ENCODE measurements at regions not wholly inside any gene's neighbourhood (a gene's known extent, or its start where the extent isn't known, plus 50 kb on each side); places are given as distances from the start of the nearest gene placed in this dataset.

GRCh38 chr4:154015578-154015977 lies 226.7 kb upstream of the SFRP2 start:
- Histone ChIP-seq H3K4me3 (ENCODE audit: low read depth, low read length) (no peak overlapping the region), H3K27me3 (ENCODE audit: control insufficient read depth, insufficient read depth, low read length) (no peaks in the 10 kb centered on the region), H3K36me3 (ENCODE audit: control insufficient read depth, insufficient read depth, low read length) (no peaks in the 10 kb centered on the region)
- no peak for DNase-seq (ENCODE audit: low read depth)
- TF ChIP-seq CTCF (IDR thresholded peaks at IDR 0.05; ENCODE audit: insufficient read depth, low read length, poor library complexity, severe bottlenecking): no peak

- TF ChIP-seq CTCF (IDR thresholded peaks at IDR 0.05; ENCODE audit: insufficient read depth, low read length, poor library complexity, severe bottlenecking): no peak
- no peaks in the 10 kb centered on the region for H3K27me3 ChIP-seq (ENCODE audit: control insufficient read depth, insufficient read depth, low read length)
- no peak overlapping the region for H3K4me3 ChIP-seq (ENCODE audit: low read depth, low read length)
- H3K36me3 ChIP-seq (ENCODE audit: control insufficient read depth, insufficient read depth, low read length): no peaks in the 10 kb centered on the region
- DNase-seq (ENCODE audit: low read depth): no peak
These were observed 225.8 kb upstream of the SFRP2 start for GRCh38 chr4:154014407-154015321.

GRCh38 chr4:154013576-154013975 lies 224.7 kb upstream of the SFRP2 start:
- no peaks in the 10 kb centered on the region for H3K36me3 ChIP-seq (ENCODE audit: control insufficient read depth, insufficient read depth, low read length)
- H3K4me3 ChIP-seq (ENCODE audit: low read depth, low read length): no peak overlapping the region
- DNase-seq (ENCODE audit: low read depth): no peak
- no peaks in the 10 kb centered on the region for H3K27me3 ChIP-seq (ENCODE audit: control insufficient read depth, insufficient read depth, low read length)
- TF ChIP-seq CTCF (IDR thresholded peaks at IDR 0.05; ENCODE audit: insufficient read depth, low read length, poor library complexity, severe bottlenecking): no peak

GRCh38 chr4:154010371-154010770 lies 221.5 kb upstream of the SFRP2 start:
- Histone ChIP-seq H3K4me3 (ENCODE audit: low read depth, low read length) (no peak overlapping the region), H3K36me3 (ENCODE audit: control insufficient read depth, insufficient read depth, low read length) (no peaks in the 10 kb centered on the region), H3K27me3 (ENCODE audit: control insufficient read depth, insufficient read depth, low read length) (no peaks in the 10 kb centered on the region)
- no peak for DNase-seq (ENCODE audit: low read depth)
- TF ChIP-seq CTCF (IDR thresholded peaks at IDR 0.05; ENCODE audit: insufficient read depth, low read length, poor library complexity, severe bottlenecking): no peak

GRCh38 chr4:154009788-154010187 lies 220.9 kb upstream of the SFRP2 start:
- Histone ChIP-seq H3K27me3 (ENCODE audit: control insufficient read depth, insufficient read depth, low read length) (no peaks in the 10 kb centered on the region), H3K4me3 (ENCODE audit: low read depth, low read length) (no peak overlapping the region), H3K36me3 (ENCODE audit: control insufficient read depth, insufficient read depth, low read length) (no peaks in the 10 kb centered on the region)
- no peak for TF ChIP-seq CTCF (IDR thresholded peaks at IDR 0.05; ENCODE audit: insufficient read depth, low read length, poor library complexity, severe bottlenecking)
- DNase-seq (ENCODE audit: low read depth): no peak

- Histone ChIP-seq H3K4me3 (ENCODE audit: low read depth, low read length) (no peak overlapping the region), H3K36me3 (ENCODE audit: control insufficient read depth, insufficient read depth, low read length) (no peaks in the 10 kb centered on the region), H3K27me3 (ENCODE audit: control insufficient read depth, insufficient read depth, low read length) (no peaks in the 10 kb centered on the region)
- no peak for DNase-seq (ENCODE audit: low read depth)
- no peak for TF ChIP-seq CTCF (IDR thresholded peaks at IDR 0.05; ENCODE audit: insufficient read depth, low read length, poor library complexity, severe bottlenecking)
These were observed 220.3 kb upstream of the SFRP2 start for GRCh38 chr4:154009191-154009590.

Measured in kidney epithelial cell (primary cell).